ENCODE measurements at regions not wholly inside any gene's neighbourhood (a gene's known extent, or its start where the extent isn't known, plus 50 kb on each side); places are given as distances from the start of the nearest gene placed in this dataset.

GRCh38 chr1:96416701-96417444, 304.7 kb upstream of the PTBP2 start:
- no peaks in the 10 kb centered on the region for H3K79me2 ChIP-seq (ENCODE audit: insufficient read depth, low read length)
- H3K9me2 ChIP-seq (replicated peaks; ENCODE audit: low read depth, low read length): no peaks in the 10 kb centered on the region
- TF ChIP-seq, protein P1, sequence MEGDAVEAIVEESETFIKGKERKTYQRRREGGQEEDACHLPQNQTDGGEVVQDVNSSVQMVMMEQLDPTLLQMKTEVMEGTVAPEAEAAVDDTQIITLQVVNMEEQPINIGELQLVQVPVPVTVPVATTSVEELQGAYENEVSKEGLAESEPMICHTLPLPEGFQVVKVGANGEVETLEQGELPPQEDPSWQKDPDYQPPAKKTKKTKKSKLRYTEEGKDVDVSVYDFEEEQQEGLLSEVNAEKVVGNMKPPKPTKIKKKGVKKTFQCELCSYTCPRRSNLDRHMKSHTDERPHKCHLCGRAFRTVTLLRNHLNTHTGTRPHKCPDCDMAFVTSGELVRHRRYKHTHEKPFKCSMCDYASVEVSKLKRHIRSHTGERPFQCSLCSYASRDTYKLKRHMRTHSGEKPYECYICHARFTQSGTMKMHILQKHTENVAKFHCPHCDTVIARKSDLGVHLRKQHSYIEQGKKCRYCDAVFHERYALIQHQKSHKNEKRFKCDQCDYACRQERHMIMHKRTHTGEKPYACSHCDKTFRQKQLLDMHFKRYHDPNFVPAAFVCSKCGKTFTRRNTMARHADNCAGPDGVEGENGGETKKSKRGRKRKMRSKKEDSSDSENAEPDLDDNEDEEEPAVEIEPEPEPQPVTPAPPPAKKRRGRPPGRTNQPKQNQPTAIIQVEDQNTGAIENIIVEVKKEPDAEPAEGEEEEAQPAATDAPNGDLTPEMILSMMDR (conservative IDR thresholded peaks at IDR 0.05; ENCODE audit: low read length): no peak
- TF ChIP-seq EZH2phosphoT487 (IDR thresholded peaks at IDR 0.05; ENCODE audit: borderline replicate concordance): no peak
- H3K9ac ChIP-seq (ENCODE audit: low read depth, low read length, poor library complexity, severe bottlenecking): no peak overlapping the region
- no peak overlapping the region for H3K4me3 ChIP-seq (ENCODE audit: low read length, poor library complexity, severe bottlenecking)
- H2AFZ ChIP-seq (ENCODE audit: low read length): no peak overlapping the region
- no peaks in the 10 kb centered on the region for H3K36me3 ChIP-seq (ENCODE audit: insufficient read depth, low read length)
- no peaks in the 10 kb centered on the region for H4K20me1 ChIP-seq (ENCODE audit: insufficient read depth, low read length, poor library complexity, severe bottlenecking)
- H3F3A ChIP-seq (ENCODE audit: low read depth): no peaks in the 10 kb centered on the region
- no peaks in the 10 kb centered on the region; the same call in 1 of the 2 replicates for H3K9me3 ChIP-seq (ENCODE audit: insufficient read depth, low read depth, low read length)
- H3K4me2 ChIP-seq (ENCODE audit: low read depth, low read length, poor library complexity, severe bottlenecking): no peak overlapping the region
- no peaks in the 10 kb centered on the region for H3K27me3 ChIP-seq (ENCODE audit: insufficient read depth, low read length, poor library complexity, severe bottlenecking)
- H3K4me1 ChIP-seq (ENCODE audit: insufficient read depth, low read length, poor library complexity, severe bottlenecking): no peaks in the 10 kb centered on the region

DNA sequence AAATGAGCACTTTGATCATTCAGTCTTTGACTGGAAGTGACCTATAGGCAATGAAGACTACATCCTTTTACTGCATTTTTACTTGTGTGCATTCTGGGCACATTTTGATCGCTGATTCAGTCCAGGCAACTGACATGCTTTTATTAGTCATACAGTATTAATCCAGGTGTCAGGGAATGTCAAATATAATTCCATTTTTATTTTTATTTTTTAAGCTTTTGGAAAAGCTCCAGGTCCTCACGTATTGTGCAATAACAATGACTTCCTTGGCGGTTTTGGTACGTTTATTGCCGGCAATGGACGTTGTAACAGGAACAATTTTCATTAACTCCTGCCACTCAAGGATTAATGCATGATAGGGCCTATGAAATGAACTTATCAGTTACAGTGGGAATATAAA, 302.6 kb upstream of the PTBP2 start:
- Histone ChIP-seq H3K4me2 (ENCODE audit: low read depth, low read length, poor library complexity, severe bottlenecking) (no peak overlapping the region), H3K9me2 (replicated peaks; ENCODE audit: low read depth, low read length) (no peaks in the 10 kb centered on the region), H3K36me3 (ENCODE audit: insufficient read depth, low read length) (no peaks in the 10 kb centered on the region), H2AFZ (ENCODE audit: low read length) (no peak overlapping the region), H3K9ac (ENCODE audit: low read depth, low read length, poor library complexity, severe bottlenecking) (no peak overlapping the region), H3K79me2 (ENCODE audit: insufficient read depth, low read length) (no peaks in the 10 kb centered on the region), H3K4me1 (ENCODE audit: insufficient read depth, low read length, poor library complexity, severe bottlenecking) (no peaks in the 10 kb centered on the region), H4K20me1 (ENCODE audit: insufficient read depth, low read length, poor library complexity, severe bottlenecking) (no peaks in the 10 kb centered on the region), H3K27me3 (ENCODE audit: insufficient read depth, low read length, poor library complexity, severe bottlenecking) (no peaks in the 10 kb centered on the region), H3F3A (ENCODE audit: low read depth) (no peaks in the 10 kb centered on the region), H3K4me3 (ENCODE audit: low read length, poor library complexity, severe bottlenecking) (no peak overlapping the region), H3K9me3 (ENCODE audit: insufficient read depth, low read depth, low read length) (no peaks in the 10 kb centered on the region; the same call in 1 of the 2 replicates)
- TF ChIP-seq, protein P1 (conservative IDR thresholded peaks at IDR 0.05; ENCODE audit: low read length): no peak
- TF ChIP-seq EZH2phosphoT487 (IDR thresholded peaks at IDR 0.05; ENCODE audit: borderline replicate concordance): no peak

- Histone ChIP-seq H3K4me1 (ENCODE audit: insufficient read depth, low read length, poor library complexity, severe bottlenecking) (no peaks in the 10 kb centered on the region), H3K79me2 (ENCODE audit: insufficient read depth, low read length) (no peaks in the 10 kb centered on the region), H2AFZ (ENCODE audit: low read length) (no peak overlapping the region), H3F3A (ENCODE audit: low read depth) (no peaks in the 10 kb centered on the region), H4K20me1 (ENCODE audit: insufficient read depth, low read length, poor library complexity, severe bottlenecking) (no peaks in the 10 kb centered on the region), H3K4me3 (ENCODE audit: low read length, poor library complexity, severe bottlenecking) (no peak overlapping the region), H3K9me2 (replicated peaks; ENCODE audit: low read depth, low read length) (no peaks in the 10 kb centered on the region), H3K9ac (ENCODE audit: low read depth, low read length, poor library complexity, severe bottlenecking) (no peak overlapping the region), H3K36me3 (ENCODE audit: insufficient read depth, low read length) (no peaks in the 10 kb centered on the region), H3K9me3 (ENCODE audit: insufficient read depth, low read depth, low read length) (no peaks in the 10 kb centered on the region), H3K27me3 (ENCODE audit: insufficient read depth, low read length, poor library complexity, severe bottlenecking) (no peaks in the 10 kb centered on the region), H3K4me2 (ENCODE audit: low read depth, low read length, poor library complexity, severe bottlenecking) (no peak overlapping the region)
- no peak for TF ChIP-seq EZH2phosphoT487 (IDR thresholded peaks at IDR 0.05; ENCODE audit: borderline replicate concordance)
- TF ChIP-seq, protein P1 (conservative IDR thresholded peaks at IDR 0.05; ENCODE audit: low read length): no peak
Measured at GRCh38 chr1:96424877-96425276, 296.7 kb upstream of the PTBP2 start.
